HG03521 (cell line): ENCODE measurements at regions not wholly inside any gene's neighbourhood (a gene's known extent, or its start where the extent isn't known, plus 50 kb on each side); places are given as distances from the start of the nearest gene placed in this dataset.

ENCODE experiments used
- ATAC-seq: cut with Tn5 transposase; IDR thresholded peaks from one replicate; pipeline ENCODE4 v1.9.1; 2021; ENCODE audit warnings: mild to moderate bottlenecking, moderate library complexity; ENCODE audit not compliant: unreplicated experiment

DNA sequence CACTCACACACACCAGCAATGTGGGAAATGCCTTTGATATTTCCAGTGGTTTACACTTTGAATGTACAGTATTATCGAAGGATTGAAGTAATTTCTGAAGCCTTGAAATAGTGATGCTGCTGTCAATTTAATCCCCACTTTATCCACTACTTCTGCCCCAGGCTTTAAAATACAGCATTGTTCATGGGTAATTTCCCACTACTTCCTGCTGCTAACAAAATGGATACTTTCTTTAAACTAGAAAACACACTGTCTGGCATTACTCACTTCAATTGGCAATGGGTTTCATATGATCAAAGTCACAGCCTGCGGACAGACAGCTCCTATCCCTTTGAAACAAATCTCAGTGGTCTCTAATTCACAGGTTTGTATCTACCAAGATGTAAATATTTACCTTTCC lies 292.2 kb downstream of the CDH11 start:
- no peak for ATAC-seq

- no peak for ATAC-seq
These were observed 295.5 kb downstream of the CDH11 start for GRCh38 chr16:64826374-64826773.

GRCh38 chr16:64823481-64824075 lies 298.3 kb downstream of the CDH11 start:
- no peak for ATAC-seq

GRCh38 chr16:64809876-64810629 lies 311.8 kb downstream of the CDH11 start:
- no peak for ATAC-seq

DNA sequence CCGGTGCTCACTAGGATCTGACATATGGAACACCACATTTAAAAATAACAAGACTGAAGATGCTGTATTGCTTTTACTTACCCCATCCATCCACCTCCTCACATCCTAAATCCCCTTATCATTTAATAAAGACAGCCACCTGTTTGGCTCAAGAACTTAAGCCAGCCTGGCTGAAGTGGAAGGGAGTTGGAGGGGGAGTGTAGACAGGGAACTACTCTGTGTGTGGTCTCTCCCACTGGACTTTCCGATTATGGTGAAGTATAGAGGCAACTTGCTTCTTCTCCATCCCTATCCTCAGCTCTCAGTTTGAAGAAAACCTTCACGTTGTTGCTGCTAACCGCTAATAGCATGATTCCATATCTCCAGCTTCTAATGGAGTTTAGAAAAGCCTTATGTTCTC lies 313.4 kb downstream of the CDH11 start:
- ATAC-seq = no peak

GRCh38 chr16:64791756-64792155 lies 330.1 kb downstream of the CDH11 start:
- ATAC-seq = no peak

- no peak for ATAC-seq
These were observed 337.2 kb downstream of the CDH11 start for GRCh38 chr16:64784635-64785034.

- no peak for ATAC-seq
These were observed 339.4 kb downstream of the CDH11 start for GRCh38 chr16:64782484-64782883.

DNA sequence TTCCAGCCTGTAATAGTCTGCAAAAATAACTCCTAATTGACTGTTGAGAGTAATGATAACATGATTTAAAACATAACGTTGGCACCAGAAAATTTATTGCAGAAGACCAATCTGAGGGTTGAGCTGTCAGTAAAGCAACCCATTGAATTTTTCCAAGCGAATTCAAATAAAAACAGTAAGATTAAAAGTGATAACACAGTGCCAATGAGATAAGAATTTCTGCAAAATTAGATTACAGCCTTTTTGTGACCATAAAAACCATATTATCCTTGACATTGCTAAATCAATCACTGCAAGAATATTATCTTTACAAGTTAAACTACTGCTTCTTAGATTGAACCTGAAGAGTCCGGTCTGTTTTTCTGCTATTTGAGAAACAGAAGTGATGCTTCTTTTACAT lies 341.4 kb downstream of the CDH11 start:
- ATAC-seq = no peak

DNA sequence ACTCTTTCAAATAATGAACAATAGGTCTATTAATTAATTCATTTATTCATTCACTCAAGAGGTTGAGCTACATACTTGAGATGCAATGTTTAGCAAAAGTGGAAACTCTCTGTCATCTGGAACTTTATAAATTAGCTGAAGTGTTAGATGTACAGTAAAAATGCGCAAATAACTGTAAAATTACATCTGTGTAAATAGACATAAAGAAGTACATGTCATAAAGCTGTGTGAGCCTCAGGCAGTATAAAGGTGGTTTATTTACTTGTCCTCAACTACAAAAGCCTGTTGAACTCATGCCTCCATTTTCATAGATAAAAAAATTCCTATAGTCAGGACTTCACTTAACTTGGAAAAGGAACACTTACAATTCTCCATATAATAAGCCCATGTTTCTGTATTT lies 343.1 kb downstream of the CDH11 start:
- no peak for ATAC-seq

DNA sequence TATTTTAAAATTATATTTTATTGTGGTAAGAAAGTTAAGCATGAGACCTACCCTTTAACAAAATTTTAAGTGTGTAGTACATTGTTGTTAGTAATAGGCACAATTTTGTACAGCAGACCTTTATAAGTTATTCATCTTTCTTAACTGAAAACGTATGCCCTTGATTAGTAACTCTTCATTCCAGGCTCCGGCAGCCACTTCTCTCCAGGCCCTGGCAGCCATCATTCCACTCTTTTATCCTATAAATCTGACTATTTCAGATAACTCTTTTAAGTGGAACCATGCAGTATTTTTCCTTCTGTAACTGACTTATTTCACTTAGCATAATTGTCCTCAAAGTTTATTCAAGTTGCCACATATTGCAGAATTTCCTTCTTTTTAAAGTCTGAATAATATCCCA lies 348.2 kb downstream of the CDH11 start:
- ATAC-seq = no peak

DNA sequence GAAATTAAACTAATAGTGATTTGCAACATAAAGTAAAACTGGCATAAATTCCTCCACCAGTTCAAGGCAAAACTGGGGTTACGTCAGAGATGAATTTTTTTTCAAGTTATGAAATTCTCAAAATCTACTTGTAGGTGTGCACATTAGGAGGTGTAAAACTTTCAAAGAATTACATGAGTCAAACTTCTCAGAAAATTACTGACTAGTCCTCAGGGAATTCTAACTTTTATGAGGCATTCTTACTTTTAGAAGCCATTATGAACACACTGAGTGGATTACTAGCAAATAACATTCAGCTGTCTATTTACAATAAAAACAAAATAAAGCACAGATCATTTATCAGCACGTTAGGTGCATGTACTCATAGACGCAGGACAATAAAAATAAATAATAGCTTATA lies 348.7 kb downstream of the CDH11 start:
- ATAC-seq = no peak

DNA sequence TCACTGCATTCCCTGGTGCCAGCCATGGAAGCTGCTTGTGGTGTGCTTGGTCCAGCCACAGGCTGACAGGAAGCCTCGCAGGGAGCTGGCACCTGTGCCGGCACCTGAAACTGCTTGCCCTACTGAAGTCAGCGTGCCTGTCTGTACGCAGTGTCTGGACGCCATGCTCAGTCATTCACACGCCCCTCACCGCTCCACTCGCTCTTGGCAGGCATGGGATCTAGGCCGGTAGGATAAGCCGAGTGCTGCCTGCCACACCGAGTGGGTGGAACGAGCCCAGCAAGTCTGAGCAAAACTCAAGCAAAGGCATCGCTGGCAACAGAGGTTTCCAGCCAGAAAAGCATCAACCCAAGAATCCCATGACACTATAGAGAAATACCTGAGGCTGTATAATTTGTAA lies 350.6 kb downstream of the CDH11 start:
- ATAC-seq = no peak

- no peak for ATAC-seq
These were observed 359.7 kb downstream of the CDH11 start for GRCh38 chr16:64762211-64762610.

DNA sequence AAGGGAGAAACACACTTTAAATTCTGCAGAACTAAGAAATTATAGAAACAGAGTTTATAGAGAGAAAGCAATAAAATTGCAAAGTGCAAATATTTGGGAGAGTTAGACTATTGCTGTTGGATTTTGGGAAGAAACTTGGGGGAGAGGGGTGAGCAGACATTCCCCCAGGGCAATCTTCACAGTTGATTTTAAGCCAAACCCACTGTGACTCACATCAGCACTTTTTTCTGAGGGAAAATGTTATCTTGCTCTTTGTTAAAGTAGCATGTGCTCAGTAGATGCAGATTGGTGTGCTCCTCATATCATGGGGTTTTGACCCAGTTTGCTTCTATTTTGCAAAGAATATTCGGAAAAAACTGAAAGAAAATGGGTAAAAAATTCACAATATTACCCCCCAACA lies 367.6 kb downstream of the CDH11 start:
- ATAC-seq = no peak

GRCh38 chr16:64751906-64752305 lies 370.0 kb downstream of the CDH11 start:
- ATAC-seq = no peak

DNA sequence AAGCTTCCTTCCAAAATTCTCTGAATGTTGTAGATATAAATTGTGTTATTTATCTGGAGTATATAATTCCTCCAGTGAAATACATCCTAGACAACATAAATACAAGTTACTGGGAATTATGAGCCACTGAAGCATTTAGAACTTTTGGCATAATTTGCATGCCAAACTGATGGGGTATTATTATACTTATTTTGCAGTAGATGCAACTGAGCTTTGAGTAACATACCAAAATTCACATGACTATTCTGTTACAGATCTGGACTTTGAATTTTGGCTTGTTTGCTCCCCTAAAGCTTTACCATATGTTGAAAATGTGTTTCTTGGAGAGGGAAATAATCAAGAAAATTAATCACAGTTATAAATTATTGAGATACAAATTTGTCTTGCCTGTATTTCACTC lies 372.5 kb downstream of the CDH11 start:
- no peak for ATAC-seq

- ATAC-seq = no peak
These were observed 376.5 kb downstream of the CDH11 start for GRCh38 chr16:64745258-64745930.

- ATAC-seq = no peak
These were observed 379.2 kb downstream of the CDH11 start for GRCh38 chr16:64742455-64743223.

DNA sequence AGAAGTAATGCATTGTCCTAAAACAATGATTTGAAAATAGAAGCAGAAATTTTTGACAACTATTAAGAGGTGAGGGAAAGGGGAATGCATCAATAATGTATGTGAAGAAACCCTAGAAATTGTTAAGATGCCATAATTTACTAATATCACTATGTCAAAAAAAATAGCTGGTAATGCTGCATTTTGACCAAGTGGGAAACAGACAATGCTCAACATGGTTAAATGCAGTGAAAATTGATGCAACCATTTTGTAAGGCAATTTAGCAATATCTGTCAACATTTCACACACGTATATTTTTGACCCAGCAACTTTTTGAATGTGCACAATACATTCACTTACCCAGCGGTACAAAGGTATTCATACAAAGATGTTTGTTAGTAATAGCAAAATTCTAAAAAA lies 381.6 kb downstream of the CDH11 start:
- ATAC-seq = no peak

DNA sequence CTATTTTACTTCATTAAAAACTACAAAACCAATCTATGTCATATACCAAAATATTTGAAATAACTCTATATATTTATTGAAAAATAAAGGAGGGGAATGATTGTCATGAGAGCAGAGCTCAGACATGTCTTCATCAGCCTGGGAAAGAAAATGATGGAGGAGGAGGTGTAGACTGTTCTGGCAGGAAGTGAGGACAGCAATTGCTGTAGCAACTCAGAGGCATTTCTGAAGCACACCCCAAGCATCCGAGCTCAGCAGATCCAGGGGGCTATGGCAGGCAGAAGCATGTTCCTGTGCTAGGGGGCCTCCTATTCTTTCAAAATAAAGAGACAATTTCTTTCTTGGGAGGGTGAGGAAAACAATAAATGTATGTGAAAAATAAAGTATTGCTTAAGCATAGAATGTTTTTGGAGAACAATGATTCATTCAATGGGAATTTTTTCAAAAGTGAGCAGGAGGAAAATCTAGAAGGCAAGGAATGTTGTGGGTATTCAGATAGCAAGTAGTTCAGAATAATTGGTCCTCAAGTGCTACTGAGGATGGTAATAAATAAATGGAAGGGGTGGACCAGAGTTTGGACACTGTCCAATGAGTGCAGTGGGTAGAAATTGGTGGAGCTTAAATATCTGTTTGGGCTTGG lies 383.4 kb downstream of the CDH11 start:
- ATAC-seq = no peak
